ENCODE measurements at regions not wholly inside any gene's neighbourhood (a gene's known extent, or its start where the extent isn't known, plus 50 kb on each side); places are given as distances from the start of the nearest gene placed in this dataset.

- no peak for TF ChIP-seq CTCF (IDR thresholded peaks at IDR 0.05)
- no peak for TF ChIP-seq POLR2AphosphoS5 (IDR thresholded peaks at IDR 0.05)
- no peak for TF ChIP-seq POLR2A (IDR thresholded peaks at IDR 0.05)
Observed at GRCh38 chr13:60699636-60700035, 302.6 kb downstream of the TDRD3 start.

Measured in transverse colon (tissue), 4 donors.